ENCODE measurements at regions not wholly inside any gene's neighbourhood (a gene's known extent, or its start where the extent isn't known, plus 50 kb on each side); places are given as distances from the start of the nearest gene placed in this dataset.

- Histone ChIP-seq H3K27me3 (ENCODE audit: control insufficient read depth, insufficient read depth, low read length) (no peaks in the 10 kb centered on the region), H3K9ac (ENCODE audit: low read length) (no peak overlapping the region), H3K27ac (ENCODE audit: low read depth, low read length) (no peak overlapping the region), H3K36me3 (ENCODE audit: control insufficient read depth, insufficient read depth, low read length) (no peaks in the 10 kb centered on the region), H3K4me1 (ENCODE audit: control insufficient read depth, insufficient read depth, low read length) (peaks cover 16% of the 10 kb centered on the region), H3K4me3 (ENCODE audit: low read length) (no peak overlapping the region)
These were observed 198.8 kb downstream of the NDUFA10 start for GRCh38 chr2:239826376-239826775.

- Histone ChIP-seq H3K4me3 (ENCODE audit: low read length) (no peak overlapping the region), H3K27ac (ENCODE audit: low read depth, low read length) (no peak overlapping the region), H3K27me3 (ENCODE audit: control insufficient read depth, insufficient read depth, low read length) (no peaks in the 10 kb centered on the region), H3K36me3 (ENCODE audit: control insufficient read depth, insufficient read depth, low read length) (no peaks in the 10 kb centered on the region), H3K9ac (ENCODE audit: low read length) (no peak overlapping the region), H3K4me1 (ENCODE audit: control insufficient read depth, insufficient read depth, low read length) (peaks cover 16% of the 10 kb centered on the region)
These were observed 199.5 kb downstream of the NDUFA10 start for GRCh38 chr2:239825705-239825979.

GRCh38 chr2:239824866-239825704 is 200.1 kb downstream of the NDUFA10 start:
- Histone ChIP-seq H3K4me3 (ENCODE audit: low read length) (no peak overlapping the region), H3K4me1 (ENCODE audit: control insufficient read depth, insufficient read depth, low read length) (peaks cover 13% of the 10 kb centered on the region), H3K27ac (ENCODE audit: low read depth, low read length) (no peak overlapping the region), H3K9ac (ENCODE audit: low read length) (no peak overlapping the region), H3K36me3 (ENCODE audit: control insufficient read depth, insufficient read depth, low read length) (no peaks in the 10 kb centered on the region), H3K27me3 (ENCODE audit: control insufficient read depth, insufficient read depth, low read length) (no peaks in the 10 kb centered on the region)

- no peak overlapping the region for H3K9ac ChIP-seq (ENCODE audit: low read length)
- H3K4me3 ChIP-seq (ENCODE audit: low read length): no peak overlapping the region
- no peaks in the 10 kb centered on the region for H3K27me3 ChIP-seq (ENCODE audit: control insufficient read depth, insufficient read depth, low read length)
- H3K4me1 ChIP-seq (ENCODE audit: control insufficient read depth, insufficient read depth, low read length): peaks cover 12% of the 10 kb centered on the region
- no peaks in the 10 kb centered on the region for H3K36me3 ChIP-seq (ENCODE audit: control insufficient read depth, insufficient read depth, low read length)
- no peak overlapping the region for H3K27ac ChIP-seq (ENCODE audit: low read depth, low read length)
These were observed 201.0 kb downstream of the NDUFA10 start for GRCh38 chr2:239824046-239824694.

- no peaks in the 10 kb centered on the region for H3K36me3 ChIP-seq (ENCODE audit: control insufficient read depth, insufficient read depth, low read length)
- H3K9ac ChIP-seq (ENCODE audit: low read length): no peak overlapping the region
- no peak overlapping the region for H3K4me3 ChIP-seq (ENCODE audit: low read length)
- no peak overlapping the region for H3K27ac ChIP-seq (ENCODE audit: low read depth, low read length)
- peaks cover under 1% of the 10 kb centered on the region for H3K4me1 ChIP-seq (ENCODE audit: control insufficient read depth, insufficient read depth, low read length)
- no peaks in the 10 kb centered on the region for H3K27me3 ChIP-seq (ENCODE audit: control insufficient read depth, insufficient read depth, low read length)
These were observed 202.9 kb downstream of the NDUFA10 start for GRCh38 chr2:239822146-239822831.

- Histone ChIP-seq H3K27me3 (ENCODE audit: control insufficient read depth, insufficient read depth, low read length) (no peaks in the 10 kb centered on the region), H3K9ac (ENCODE audit: low read length) (no peak overlapping the region), H3K36me3 (ENCODE audit: control insufficient read depth, insufficient read depth, low read length) (no peaks in the 10 kb centered on the region), H3K4me3 (ENCODE audit: low read length) (no peak overlapping the region), H3K4me1 (ENCODE audit: control insufficient read depth, insufficient read depth, low read length) (no peaks in the 10 kb centered on the region), H3K27ac (ENCODE audit: low read depth, low read length) (no peak overlapping the region)
These were observed 203.5 kb downstream of the NDUFA10 start for GRCh38 chr2:239821694-239822075.

GRCh38 chr2:239820836-239821693 is 204.1 kb downstream of the NDUFA10 start:
- no peaks in the 10 kb centered on the region for H3K4me1 ChIP-seq (ENCODE audit: control insufficient read depth, insufficient read depth, low read length)
- H3K36me3 ChIP-seq (ENCODE audit: control insufficient read depth, insufficient read depth, low read length): no peaks in the 10 kb centered on the region
- H3K9ac ChIP-seq (ENCODE audit: low read length): no peak overlapping the region
- H3K27ac ChIP-seq (ENCODE audit: low read depth, low read length): no peak overlapping the region
- H3K4me3 ChIP-seq (ENCODE audit: low read length): no peak overlapping the region
- H3K27me3 ChIP-seq (ENCODE audit: control insufficient read depth, insufficient read depth, low read length): no peaks in the 10 kb centered on the region

GRCh38 chr2:239819974-239820555 is 205.1 kb downstream of the NDUFA10 start:
- Histone ChIP-seq H3K4me3 (ENCODE audit: low read length) (no peak overlapping the region), H3K27me3 (ENCODE audit: control insufficient read depth, insufficient read depth, low read length) (no peaks in the 10 kb centered on the region), H3K27ac (ENCODE audit: low read depth, low read length) (no peak overlapping the region), H3K4me1 (ENCODE audit: control insufficient read depth, insufficient read depth, low read length) (peaks cover 9% of the 10 kb centered on the region), H3K36me3 (ENCODE audit: control insufficient read depth, insufficient read depth, low read length) (no peaks in the 10 kb centered on the region), H3K9ac (ENCODE audit: low read length) (no peak overlapping the region)

GRCh38 chr2:239819091-239819973 is 205.8 kb downstream of the NDUFA10 start:
- H3K36me3 ChIP-seq (ENCODE audit: control insufficient read depth, insufficient read depth, low read length): no peaks in the 10 kb centered on the region
- H3K27ac ChIP-seq (ENCODE audit: low read depth, low read length): no peak overlapping the region
- peaks cover 13% of the 10 kb centered on the region for H3K4me1 ChIP-seq (ENCODE audit: control insufficient read depth, insufficient read depth, low read length)
- no peak overlapping the region for H3K9ac ChIP-seq (ENCODE audit: low read length)
- no peak overlapping the region for H3K4me3 ChIP-seq (ENCODE audit: low read length)
- H3K27me3 ChIP-seq (ENCODE audit: control insufficient read depth, insufficient read depth, low read length): no peaks in the 10 kb centered on the region

- Histone ChIP-seq H3K36me3 (ENCODE audit: control insufficient read depth, insufficient read depth, low read length) (no peaks in the 10 kb centered on the region), H3K9ac (ENCODE audit: low read length) (no peak overlapping the region), H3K4me1 (ENCODE audit: control insufficient read depth, insufficient read depth, low read length) (peaks cover 19% of the 10 kb centered on the region), H3K4me3 (ENCODE audit: low read length) (no peak overlapping the region), H3K27me3 (ENCODE audit: control insufficient read depth, insufficient read depth, low read length) (no peaks in the 10 kb centered on the region), H3K27ac (ENCODE audit: low read depth, low read length) (no peak overlapping the region)
These were observed 206.6 kb downstream of the NDUFA10 start for GRCh38 chr2:239818531-239819011.

- Histone ChIP-seq H3K27ac (ENCODE audit: low read depth, low read length) (no peak overlapping the region), H3K9ac (ENCODE audit: low read length) (no peak overlapping the region)
These were observed 207.1 kb downstream of the NDUFA10 start for GRCh38 chr2:239818086-239818485.

More at GRCh38 chr2:239818086-239818485, 207.1 kb downstream of the NDUFA10 start:
- Histone ChIP-seq H3K36me3 (ENCODE audit: control insufficient read depth, insufficient read depth, low read length) (no peaks in the 10 kb centered on the region), H3K27me3 (ENCODE audit: control insufficient read depth, insufficient read depth, low read length) (no peaks in the 10 kb centered on the region), H3K4me1 (ENCODE audit: control insufficient read depth, insufficient read depth, low read length) (peaks cover 22% of the 10 kb centered on the region), H3K4me3 (ENCODE audit: low read length) (no peak overlapping the region)

Data from rectal smooth muscle tissue (tissue), 1 donor.